ENCODE measurements at regions not wholly inside any gene's neighbourhood (a gene's known extent, or its start where the extent isn't known, plus 50 kb on each side); places are given as distances from the start of the nearest gene placed in this dataset.
"Not testable (repeated sequence)": the region's sequence is repeated elsewhere in the genome, so short reads cannot be mapped to it uniquely, and the experiment has no call there.

- no peak for DNase-seq
Observed at GRCh38 chr9:135366104-135366503, 113.5 kb upstream of the PPP1R26 start.

GRCh38 chr9:135369412-135369990, 110.1 kb upstream of the PPP1R26 start:
- DNase-seq, result no peak

DNA sequence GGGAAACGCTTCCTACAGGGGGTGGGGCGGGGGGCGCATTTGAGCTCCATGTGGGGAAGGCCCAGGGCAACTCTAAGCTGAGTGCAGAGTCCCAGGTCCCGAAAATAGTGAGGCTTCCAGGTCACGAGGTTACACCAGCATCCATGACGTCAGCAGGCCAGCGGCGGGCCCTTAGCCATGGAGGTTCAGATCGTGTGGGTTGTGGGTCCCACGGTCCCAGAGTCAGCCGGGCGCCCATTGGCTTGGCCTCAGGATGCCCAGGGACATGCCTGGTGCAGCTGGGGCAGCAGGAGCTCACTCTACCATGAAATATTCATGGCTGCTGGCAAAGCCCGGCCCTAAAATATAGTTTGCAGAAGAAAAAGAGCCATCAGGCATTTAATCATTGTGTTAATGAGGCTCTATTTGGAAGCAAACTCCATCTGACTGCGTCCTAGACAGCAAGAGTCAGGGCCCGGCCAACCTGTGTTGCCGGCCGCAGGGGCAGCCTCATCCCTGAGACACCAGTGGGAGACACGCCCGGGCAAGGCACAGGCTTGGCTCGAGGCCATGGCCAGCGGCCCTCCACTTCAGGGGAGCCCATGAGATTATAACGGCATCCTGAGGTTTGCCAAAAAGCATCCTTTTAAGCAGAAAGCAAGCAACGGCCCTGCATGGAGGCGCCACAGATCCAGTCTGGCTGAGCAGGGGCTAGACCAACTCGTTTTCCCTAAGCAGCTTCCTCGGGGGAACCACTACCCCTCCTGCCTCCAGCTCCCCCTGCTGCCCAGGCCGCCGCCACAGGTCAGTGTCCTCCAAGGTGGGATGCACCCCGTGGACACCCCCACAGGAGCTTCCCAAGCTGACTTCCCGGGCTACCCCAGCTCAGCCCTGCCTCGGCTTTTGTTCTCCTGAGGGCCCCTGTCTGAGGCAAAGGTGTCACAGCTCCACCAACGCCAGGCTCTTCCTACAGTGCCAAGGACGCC, 108.9 kb upstream of the PPP1R26 start:
- DNase-seq, result no peak

DNA sequence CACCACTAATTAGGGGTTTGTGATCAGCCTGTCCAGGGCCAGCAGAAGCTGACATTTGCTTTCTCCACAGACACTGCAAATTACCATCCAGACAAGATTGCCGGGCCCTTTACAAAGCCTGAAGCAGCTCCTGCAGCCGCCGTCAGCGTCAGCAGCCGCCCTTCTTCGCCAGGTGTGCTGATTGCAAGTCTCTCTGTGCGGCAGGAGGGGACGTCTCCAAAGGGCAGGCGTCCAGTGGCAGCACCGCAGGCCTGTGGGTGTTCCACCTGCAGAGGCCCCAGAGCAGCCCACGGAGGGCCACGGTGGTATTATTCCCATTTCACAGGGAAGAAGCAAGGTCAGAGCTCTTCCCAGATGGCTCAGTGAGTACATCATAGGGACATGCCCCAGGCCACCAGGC, 108.0 kb upstream of the PPP1R26 start:
- no peak for DNase-seq

- no peak for DNase-seq
Observed at GRCh38 chr9:135372036-135372435, 107.5 kb upstream of the PPP1R26 start.

DNA sequence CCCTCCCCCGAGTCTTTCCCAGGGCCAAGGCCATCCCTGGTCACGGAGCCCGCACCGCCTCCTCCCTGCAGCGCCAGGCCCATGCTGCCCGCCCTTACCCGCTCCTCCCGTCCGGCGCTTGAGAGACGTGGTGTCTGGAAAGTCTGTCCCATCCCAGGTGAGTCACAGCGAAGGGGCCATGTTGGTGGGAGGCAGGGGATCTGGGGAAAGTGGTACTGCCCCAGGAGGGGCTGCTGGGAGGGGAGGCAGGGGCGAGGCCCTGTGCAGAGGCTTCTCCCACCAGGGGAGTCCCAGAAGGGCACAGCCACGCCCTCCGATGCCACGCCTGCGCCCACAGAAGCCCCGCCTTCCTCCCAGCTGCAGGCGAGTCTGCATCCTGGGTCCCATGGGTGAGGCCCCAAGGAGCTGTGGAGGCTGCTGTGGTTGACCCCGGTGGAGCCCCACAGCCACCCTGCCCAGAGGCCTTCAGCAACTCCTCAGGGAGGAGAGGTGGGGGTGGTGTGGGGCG, 107.0 kb upstream of the PPP1R26 start:
- DNase-seq, result no peak

DNA sequence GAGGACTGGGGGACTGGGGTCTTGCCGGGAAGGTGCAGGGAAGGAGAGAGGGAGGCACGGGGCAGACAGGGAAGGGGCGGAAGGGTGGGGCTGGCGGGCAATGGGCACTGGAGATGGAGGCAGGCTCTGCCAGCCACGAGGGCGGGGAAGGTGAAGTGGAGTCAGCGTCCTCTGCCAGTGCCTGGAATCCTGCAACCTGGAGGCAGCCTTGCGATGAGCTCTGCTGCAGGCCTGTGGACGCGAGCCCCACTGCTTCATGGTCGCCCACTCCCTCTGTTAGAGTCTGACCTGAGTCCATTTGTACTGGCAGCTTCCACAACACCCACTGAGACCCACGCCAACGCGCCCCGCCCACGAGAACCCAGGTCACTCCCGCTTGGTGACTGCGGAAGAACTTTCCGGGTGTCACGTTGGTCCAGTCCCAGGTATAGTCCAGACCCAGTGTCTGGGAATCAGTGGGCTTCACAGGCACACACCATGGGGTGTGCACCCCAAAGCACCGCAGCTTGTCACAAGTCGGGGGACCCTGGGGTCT, 106.4 kb upstream of the PPP1R26 start:
- DNase-seq, result no peak

- no peak for DNase-seq
Observed at GRCh38 chr9:135373820-135374219, 105.8 kb upstream of the PPP1R26 start.

GRCh38 chr9:135374591-135374990, 105.0 kb upstream of the PPP1R26 start:
- no peak for DNase-seq

DNA sequence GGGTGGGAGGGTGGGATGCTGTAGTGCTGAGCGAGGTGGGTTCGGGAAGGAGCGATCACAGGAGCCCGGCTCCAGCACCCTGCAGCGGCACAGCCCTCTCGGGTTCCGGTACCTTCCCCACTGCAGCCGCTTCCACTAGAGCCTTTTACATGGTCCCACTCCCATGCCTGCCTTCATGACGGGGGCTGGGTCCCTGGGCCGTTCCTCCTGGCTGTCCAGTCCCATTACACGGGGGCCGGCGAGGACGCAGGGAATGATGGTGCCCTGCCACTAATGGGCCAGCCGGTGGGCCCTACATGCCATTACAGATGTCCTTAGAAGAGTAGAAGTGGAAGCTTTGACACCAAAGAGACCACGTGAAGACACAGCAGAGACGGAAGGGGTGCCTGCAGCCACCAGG, 104.6 kb upstream of the PPP1R26 start:
- DNase-seq, result no peak

- no peak for DNase-seq
Observed at GRCh38 chr9:135376511-135377265, 102.9 kb upstream of the PPP1R26 start.

GRCh38 chr9:135377431-135377830, 102.2 kb upstream of the PPP1R26 start:
- DNase-seq, result no peak

- DNase-seq, result no peak
Observed at GRCh38 chr9:135378751-135379150, 100.8 kb upstream of the PPP1R26 start.

GRCh38 chr9:135379540-135380267, 99.9 kb upstream of the PPP1R26 start:
- no peak for DNase-seq

DNA sequence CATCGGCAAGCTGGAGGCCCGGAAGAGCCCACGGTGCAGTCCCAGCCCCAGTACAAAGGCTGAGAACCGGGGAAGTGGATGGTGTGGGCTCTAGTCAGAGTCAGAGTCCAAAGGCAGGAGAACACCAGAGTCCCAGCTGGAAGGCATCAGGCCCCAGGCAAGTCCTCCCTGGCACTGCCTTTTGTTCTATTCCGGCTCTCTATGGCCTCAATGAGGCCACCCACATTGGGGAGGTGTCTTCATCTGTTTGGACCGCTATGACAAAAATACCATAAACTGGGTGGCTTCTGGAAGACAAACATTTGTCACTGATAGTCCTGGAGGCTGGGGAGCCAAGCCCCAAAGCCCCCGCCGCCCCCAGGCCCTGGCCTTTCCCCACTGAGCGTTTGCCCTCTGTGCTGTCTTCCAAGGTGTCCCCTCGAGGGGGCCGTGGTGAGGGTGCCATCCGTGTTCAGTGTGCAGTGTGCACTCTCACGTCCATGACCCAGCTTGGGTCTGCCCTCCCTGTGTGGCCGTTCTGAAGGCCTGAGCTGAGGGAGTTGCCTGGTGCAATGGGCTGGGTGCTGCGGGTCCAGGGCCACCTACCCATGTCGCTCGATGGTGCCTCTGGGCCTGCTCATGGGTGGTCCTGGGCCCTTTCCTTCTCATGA, 99.1 kb upstream of the PPP1R26 start:
- no peak for DNase-seq

- no peak for DNase-seq
Observed at GRCh38 chr9:135381762-135382310, 97.7 kb upstream of the PPP1R26 start.

GRCh38 chr9:135384226-135384625, 95.4 kb upstream of the PPP1R26 start:
- DNase-seq, result no peak

DNA sequence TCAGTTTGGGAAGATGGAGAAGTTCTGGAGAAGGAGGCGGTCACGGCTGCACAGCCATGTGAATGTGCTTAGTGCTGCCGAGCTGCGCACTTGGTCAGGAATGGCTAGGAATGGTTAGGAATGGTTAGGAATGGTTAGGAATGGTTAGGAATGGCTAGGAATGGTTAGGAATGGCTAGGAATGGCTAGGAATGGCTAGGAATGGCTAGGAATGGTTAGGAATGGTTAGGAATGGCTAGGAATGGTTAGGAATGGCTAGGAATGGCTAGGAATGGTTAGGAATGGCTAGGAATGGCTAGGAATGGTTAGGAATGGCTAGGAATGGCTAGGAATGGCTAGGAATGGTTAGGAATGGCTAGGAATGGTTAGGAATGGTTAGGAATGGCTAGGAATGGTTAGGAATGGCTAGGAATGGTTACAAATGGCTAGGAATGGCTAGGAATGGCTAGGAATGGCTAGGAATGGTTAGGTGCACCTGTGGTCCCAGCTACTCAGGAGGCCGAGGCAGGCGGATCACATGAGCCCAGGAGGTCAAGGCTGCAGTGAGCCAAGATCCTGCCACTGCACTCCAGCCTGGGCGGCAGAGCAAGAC, 94.7 kb upstream of the PPP1R26 start:
- not testable (repeated sequence) for DNase-seq

DNA sequence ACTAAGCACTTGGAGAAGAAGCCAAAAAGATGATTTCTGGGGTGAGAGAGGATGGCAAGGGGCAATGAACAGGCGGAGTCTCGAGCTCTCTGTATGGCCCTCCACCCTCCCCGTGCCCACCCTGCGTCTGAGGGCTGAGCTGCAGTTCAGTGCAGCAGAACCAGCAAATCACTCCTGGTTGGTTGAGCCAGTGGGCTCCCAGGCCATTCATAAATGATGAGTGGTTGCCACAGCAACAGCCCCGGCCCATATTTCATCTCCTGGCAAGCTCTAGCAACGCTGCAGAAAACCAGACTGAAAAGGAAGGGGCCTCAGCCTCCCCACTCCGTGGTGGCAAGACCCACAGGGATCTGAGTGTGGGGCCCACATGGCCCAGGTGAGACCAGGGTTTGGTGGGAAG, 93.8 kb upstream of the PPP1R26 start:
- DNase-seq, result no peak

GRCh38 chr9:135387976-135388375, 91.6 kb upstream of the PPP1R26 start:
- DNase-seq, result no peak

GRCh38 chr9:135388530-135388929, 91.1 kb upstream of the PPP1R26 start:
- no peak for DNase-seq

Measured in EL (cell line).